Mesothelial cell of epicardium (in vitro differentiated cells): ENCODE measurements at regions not wholly inside any gene's neighbourhood (a gene's known extent, or its start where the extent isn't known, plus 50 kb on each side); places are given as distances from the start of the nearest gene placed in this dataset.

Experiments
- DNase-seq, 2 experiments: peaks; one replicate each; pipeline ENCODE4 v3.0.0; 2021; ENCODE audit warnings: low spot score in 2 of 2; ENCODE audit not compliant: unreplicated experiment in 2 of 2
- H3K27ac Mint-ChIP-seq: 2 replicates; pipeline ENCODE4 v1.8.0; 2021; ENCODE audit warnings: mixed read lengths
- H3K27me3 Mint-ChIP-seq: 2 replicates; pipeline ENCODE4 v1.8.0; 2021; ENCODE audit warnings: low read depth, mixed read lengths
- H3K36me3 Mint-ChIP-seq: 2 replicates; pipeline ENCODE4 v1.8.0; 2021; ENCODE audit warnings: mixed read lengths
- H3K4me1 Mint-ChIP-seq: 2 replicates; pipeline ENCODE4 v1.8.0; 2021; ENCODE audit warnings: mixed read lengths
- H3K4me3 Mint-ChIP-seq: 2 replicates; pipeline ENCODE4 v1.8.0; 2021; ENCODE audit warnings: mild to moderate bottlenecking, moderate library complexity, mixed read lengths
- H3K9me3 Mint-ChIP-seq: 2 replicates; pipeline ENCODE4 v1.8.0; 2021; ENCODE audit warnings: mixed read lengths
- CTCF ChIP-seq: fragments of 200-600 bp; sonication (generic); IDR thresholded peaks from one replicate; pipeline ENCODE4 v1.5.0; 2021; ENCODE audit warnings: antibody characterized with exemption; ENCODE audit not compliant: unreplicated experiment

DNA sequence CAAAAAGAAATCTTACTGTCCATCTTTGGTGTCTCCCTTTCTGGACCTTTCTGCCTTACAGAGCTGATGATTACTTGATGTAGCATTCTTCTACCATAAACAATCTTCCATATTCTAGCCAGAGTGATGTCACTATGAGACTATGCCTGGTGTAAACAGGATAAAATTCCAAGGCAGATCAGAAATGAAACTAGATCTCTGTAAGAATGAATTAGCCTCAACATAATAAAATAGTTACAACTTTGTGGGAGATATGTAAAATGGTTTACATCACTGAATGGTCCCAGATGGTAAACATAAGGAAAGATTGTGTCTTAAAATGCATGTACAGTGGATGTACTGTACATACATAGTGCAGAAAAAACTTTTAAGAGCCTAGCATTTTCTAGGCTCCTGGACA, 112.3 kb upstream of the ZNF521 start:
- H3K27ac Mint-ChIP-seq: no peak overlapping the region
- no peak for TF ChIP-seq CTCF
- no peaks in the 10 kb centered on the region for H3K36me3 Mint-ChIP-seq
- H3K4me1 Mint-ChIP-seq: peaks cover 31% of the 10 kb centered on the region
- no peaks in the 10 kb centered on the region for H3K9me3 Mint-ChIP-seq
- DNase-seq: no peak
- H3K27me3 Mint-ChIP-seq: no peaks in the 10 kb centered on the region
- H3K4me3 Mint-ChIP-seq: no peak overlapping the region

DNA sequence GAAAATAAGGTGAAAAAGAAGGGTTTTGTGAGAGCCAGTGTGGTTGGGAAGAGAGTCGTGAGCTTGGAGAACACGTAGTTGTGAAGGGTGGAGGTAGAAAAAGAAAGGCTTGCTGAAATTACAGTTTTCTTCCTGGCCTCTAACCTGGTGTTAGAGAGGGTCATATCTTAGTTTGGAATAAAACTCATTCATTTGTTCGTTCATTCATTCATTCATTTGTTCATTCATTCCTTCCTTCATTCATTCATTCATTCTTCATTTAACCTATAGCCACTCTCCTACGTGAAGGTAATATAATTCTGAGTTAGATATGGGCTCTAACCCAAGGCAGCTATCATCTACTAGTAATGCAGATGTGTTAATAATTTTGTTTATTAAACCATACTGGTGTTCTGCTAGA, 111.8 kb upstream of the ZNF521 start:
- no peak for DNase-seq
- no peaks in the 10 kb centered on the region for H3K27me3 Mint-ChIP-seq
- peaks cover 27% of the 10 kb centered on the region for H3K4me1 Mint-ChIP-seq
- no peak for TF ChIP-seq CTCF
- H3K27ac Mint-ChIP-seq: no peak overlapping the region
- H3K9me3 Mint-ChIP-seq: no peaks in the 10 kb centered on the region
- H3K36me3 Mint-ChIP-seq: no peaks in the 10 kb centered on the region
- H3K4me3 Mint-ChIP-seq: no peak overlapping the region

DNA sequence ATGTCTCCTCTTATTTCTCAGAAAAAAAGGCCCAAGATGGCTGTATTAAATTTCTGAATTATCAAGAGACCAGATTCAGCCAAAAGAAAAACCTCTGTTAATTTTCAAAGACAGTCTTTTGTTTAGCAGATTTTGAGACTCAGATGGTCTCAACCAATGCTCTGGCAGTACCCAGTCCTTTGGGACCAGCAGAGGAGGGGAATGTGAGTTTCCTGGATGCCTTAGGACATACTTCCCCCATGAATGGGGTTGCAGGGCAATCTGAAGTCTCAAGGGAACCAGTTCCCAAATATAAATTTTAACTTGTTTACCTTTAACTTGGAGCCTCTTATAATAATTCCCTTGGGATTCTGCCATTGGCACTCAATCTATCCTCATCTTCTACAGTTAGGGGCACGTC, 107.8 kb upstream of the ZNF521 start:
- no peak for TF ChIP-seq CTCF
- Mint-ChIP-seq H3K4me3 (no peak overlapping the region), H3K9me3 (no peaks in the 10 kb centered on the region), H3K27ac (no peak overlapping the region), H3K27me3 (no peaks in the 10 kb centered on the region), H3K36me3 (no peaks in the 10 kb centered on the region), H3K4me1 (peaks cover 21% of the 10 kb centered on the region)
- no peak for DNase-seq

GRCh38 chr18:25457601-25458000, 105.6 kb upstream of the ZNF521 start:
- Mint-ChIP-seq H3K27ac (no peak overlapping the region), H3K9me3 (peaks cover under 1% of the 10 kb centered on the region), H3K4me1 (peaks cover 33% of the 10 kb centered on the region), H3K27me3 (no peaks in the 10 kb centered on the region), H3K36me3 (no peaks in the 10 kb centered on the region), H3K4me3 (no peak overlapping the region)
- TF ChIP-seq CTCF: no peak
- DNase-seq: no peak

GRCh38 chr18:25457126-25457525, 105.2 kb upstream of the ZNF521 start:
- H3K9me3 Mint-ChIP-seq: peaks cover 5% of the 10 kb centered on the region
- DNase-seq: no peak
- peaks cover 33% of the 10 kb centered on the region for H3K4me1 Mint-ChIP-seq
- no peaks in the 10 kb centered on the region for H3K27me3 Mint-ChIP-seq
- H3K27ac Mint-ChIP-seq: peak overlapping the region; percentile 66
- TF ChIP-seq CTCF: no peak
- no peaks in the 10 kb centered on the region for H3K36me3 Mint-ChIP-seq
- H3K4me3 Mint-ChIP-seq: no peak overlapping the region

- DNase-seq: no peak
- Mint-ChIP-seq H3K9me3 (peaks cover 11% of the 10 kb centered on the region), H3K27ac (peak overlapping the region; percentile 65), H3K4me1 (peaks cover 33% of the 10 kb centered on the region), H3K4me3 (no peak overlapping the region), H3K36me3 (peaks cover under 1% of the 10 kb centered on the region), H3K27me3 (no peaks in the 10 kb centered on the region)
- TF ChIP-seq CTCF: no peak
Observed at GRCh38 chr18:25456334-25457010, 104.5 kb upstream of the ZNF521 start.
